ENCODE measurements at regions not wholly inside any gene's neighbourhood (a gene's known extent, or its start where the extent isn't known, plus 50 kb on each side); places are given as distances from the start of the nearest gene placed in this dataset.

DNA sequence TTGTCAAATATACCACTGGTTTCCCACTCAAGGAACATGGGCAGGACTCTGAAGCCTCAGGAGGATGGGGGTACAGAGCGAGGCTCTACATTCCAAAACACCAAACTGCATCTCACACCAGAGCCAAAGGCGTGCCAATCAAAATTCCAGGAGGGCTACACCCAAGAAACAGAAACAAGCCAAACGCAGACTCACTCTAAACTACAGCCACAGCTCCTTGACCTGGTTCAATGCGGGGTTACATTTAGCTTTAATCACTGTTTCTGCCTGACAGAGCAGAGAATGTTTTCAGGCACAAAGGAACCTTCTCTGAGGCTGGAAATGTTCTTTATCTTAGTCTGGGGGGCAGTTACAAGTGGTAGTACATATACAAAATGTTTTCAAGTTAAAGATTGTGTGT lies 2121.5 kb upstream of the AGA start:
- DNase-seq (ENCODE audit: low spot score), result no peak

DNA sequence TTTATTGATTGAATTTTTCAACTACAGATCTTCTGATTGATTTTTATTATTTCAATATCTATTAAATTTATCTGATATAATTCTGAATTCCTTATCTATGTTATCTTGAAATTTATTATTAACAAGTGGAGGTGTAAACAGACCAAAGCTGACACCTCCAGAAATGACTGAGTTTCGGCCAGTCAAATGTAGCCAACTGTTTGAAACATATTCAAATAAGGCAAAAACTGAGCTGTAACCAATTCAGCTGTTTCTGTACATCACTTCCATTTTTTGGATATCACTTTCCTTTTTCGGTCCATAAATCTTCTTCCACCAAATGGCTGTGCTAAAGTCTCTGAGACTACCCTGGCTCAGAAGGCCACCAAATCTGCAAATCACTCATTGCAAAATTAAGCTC lies 2127.3 kb upstream of the AGA start:
- DNase-seq (ENCODE audit: low spot score), result no peak

DNA sequence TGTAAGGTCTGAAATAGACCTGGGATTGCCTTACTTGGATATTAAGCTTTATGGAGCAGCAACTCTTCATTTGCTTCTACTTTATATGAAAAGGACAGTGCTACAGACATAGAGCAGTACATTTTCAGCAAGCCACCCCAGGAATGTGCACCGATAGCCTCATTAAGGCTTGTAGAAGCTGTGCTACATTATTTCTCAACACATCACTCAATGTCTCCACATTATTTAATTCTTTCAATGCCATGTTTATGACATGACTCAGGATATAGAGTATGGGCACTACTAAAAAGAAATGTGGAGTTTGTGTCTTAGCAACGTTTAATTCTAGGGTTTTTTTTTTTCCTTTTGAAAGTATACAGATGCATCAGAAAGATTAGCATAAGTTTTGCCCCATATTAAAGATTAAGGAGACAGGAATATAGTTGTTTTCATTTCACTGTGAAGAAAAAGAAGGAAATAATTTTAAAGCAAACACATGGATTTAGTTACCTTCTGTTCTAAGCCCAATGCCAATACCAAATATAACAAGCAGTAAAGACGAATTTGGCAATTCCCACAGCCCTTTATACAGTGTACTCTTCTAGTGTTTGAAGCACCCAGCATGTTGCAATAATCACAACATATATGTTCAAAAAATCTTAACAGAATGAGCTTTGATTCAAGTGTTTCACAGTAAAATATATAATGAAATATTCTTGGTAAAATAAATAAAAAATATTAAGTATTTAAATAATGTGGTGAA lies 2140.1 kb upstream of the AGA start:
- peak; percentile 41 for DNase-seq (ENCODE audit: low spot score)

DNA sequence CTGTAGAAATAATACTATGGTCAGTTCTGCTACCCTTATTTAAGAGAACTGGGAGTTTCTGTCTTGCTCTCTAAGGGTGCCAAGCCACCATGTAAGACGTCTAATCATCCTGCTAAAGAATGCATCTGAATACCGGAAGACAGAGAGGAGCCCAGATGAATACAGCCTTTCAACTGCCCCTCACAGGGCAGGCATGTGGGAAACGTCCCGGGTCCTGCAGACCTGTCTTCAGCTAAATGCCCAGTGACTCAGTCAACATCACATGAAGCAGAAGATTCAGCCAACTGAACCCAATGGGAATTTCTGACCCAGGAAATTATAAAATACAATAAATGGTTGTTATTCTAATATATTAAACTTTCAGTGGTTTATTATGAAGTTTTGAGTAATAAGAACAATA lies 2141.0 kb upstream of the AGA start:
- no peak for DNase-seq (ENCODE audit: low spot score)

DNA sequence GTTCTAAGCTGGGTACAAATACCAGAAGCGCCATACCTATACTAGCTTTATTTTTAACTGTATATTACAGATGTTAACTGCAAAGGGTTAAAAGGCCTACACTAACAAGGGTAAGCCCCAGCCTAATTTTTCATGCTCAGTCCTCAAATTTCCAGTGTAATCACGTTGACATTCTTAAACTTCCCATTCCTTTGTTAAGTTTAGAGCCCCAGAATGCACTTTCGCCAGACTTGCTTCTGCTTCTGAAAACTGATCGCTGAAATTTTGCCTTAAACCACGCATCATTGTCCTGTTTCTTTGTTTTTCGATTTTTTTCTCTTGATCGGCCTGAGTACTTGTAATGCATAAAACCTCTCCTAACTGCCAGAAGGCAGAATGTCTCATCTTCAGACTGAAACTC lies 2141.9 kb upstream of the AGA start:
- no peak for DNase-seq (ENCODE audit: low spot score)

DNA sequence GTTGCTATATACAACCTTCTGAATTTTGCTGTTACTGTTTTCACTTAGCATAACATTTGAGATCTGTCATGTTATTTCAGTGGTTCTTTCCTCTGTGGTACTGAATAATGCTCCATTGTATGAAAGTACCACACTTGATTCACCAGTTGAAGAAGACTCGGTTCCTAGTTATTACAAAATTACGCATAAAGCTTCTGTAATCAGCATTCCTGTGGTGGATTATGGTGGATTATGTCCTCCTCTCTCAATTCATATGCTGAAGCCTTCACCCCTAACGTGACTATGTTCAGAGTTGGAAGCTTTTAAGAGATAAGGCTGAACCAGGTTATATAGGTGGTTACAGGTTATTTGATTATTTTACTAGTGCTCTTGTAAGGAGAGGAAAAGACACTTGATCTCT lies 2143.5 kb upstream of the AGA start:
- DNase-seq (ENCODE audit: low spot score), result no peak

DNA sequence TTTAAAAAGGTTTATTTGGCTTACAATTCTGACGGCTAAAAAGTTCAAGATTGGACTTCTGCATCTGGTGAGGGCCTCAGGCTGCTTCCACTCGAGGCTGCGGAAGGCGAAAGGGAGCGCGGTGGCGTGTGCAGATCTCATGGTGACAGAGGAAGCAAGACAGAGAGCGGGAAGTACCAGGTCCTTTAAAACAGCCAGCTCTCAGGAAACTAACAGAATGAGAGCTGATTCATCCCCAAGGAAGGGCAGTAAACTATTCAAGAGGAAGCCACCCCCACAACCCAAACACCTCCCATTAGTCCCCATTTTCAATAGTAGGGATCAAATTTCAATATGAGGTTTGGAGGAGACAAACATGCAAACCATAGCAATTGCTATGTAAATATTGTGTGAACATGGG lies 2144.2 kb upstream of the AGA start:
- DNase-seq (ENCODE audit: low spot score), result no peak

DNA sequence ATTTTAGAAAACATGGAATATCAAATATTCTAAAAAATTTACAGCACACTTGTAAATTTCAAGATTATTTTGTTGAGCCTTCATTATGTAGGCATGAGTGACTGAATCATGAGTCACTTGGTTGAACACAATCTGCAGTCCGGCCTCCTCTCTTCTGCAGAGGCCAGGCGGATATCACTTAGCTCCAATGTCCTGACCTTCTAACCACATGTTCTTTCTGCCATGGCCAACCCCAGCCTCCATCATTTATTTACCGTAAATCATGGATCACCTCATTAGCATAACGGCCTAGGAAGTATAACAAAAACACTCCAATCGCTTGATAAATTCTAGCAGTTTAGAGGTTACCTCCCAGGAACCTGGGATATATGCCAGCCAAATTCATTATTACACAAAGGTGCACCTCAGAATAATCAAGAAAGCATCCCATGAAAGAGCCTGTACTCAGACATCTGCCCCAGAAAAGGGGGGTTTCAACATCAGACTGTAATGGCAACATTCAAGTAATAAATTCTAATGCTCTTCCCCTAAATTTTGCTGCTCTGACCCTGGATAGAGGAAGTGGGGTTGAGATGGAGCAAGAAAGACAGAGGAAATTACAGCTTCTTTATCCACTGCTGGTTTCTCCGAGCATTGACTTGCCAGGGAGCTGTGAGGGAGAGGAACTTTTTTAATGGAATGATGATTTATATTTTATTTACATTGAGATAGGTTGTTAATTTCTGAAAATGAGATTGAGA lies 2153.6 kb upstream of the AGA start:
- DNase-seq (ENCODE audit: low spot score), result no peak

DNA sequence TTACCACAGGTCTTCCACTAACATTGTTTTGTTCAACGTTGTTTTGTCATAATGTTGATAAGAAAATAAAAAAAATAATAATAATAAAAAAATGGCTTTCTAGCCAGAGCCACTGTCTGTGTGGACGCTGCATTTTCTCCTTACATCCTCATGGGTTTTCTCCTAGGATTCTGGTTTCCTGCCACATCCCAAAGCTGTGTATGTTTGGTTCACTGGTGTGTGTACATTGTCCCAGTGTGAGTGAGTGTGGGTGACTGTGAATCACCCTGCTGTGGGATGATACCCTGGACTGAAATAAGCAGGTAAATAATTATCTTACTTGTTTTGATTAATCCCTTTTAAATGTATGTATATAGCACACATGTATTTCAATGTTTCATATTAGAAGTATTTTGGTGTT lies 2154.4 kb upstream of the AGA start:
- DNase-seq (ENCODE audit: low spot score), result no peak

DNA sequence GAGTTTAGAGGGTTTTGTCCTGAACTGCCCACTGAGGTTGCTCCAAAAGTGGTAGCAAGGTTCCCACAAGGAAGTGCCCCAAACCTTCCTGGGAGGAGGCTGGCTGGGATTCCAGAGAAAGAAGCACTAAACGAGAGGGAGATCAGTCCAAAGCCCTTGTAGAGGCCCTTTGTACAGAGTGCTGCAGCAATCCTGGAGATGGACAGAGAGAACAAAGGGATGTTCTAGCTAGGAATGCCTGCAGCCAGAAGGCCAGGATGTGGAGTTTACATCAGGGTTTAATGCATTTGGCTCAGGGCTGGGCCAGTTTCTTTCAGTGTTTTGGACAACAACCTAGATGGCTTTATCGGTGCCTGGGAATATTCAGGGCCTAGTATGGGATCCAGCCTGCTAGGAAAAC lies 2155.1 kb upstream of the AGA start:
- no peak for DNase-seq (ENCODE audit: low spot score)

DNA sequence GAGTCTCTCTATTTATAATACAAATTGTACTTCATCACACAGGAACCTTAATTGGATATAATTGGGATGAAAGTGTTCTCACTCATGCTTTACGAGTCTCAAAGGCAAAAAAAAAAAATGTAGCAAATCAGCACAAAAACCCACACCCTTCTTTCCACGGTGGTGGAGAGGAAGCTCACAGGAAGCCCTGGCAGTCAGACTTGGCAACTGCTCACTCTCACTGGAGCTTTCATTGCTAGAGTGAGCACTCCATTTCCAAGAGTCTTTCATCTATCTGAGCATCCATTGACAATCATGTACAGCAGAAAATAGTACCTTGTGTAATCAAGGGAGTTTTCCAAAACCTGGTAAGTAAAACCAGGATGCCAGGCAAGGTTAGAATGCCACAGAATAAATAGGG lies 2159.4 kb upstream of the AGA start:
- no peak for DNase-seq (ENCODE audit: low spot score)

DNA sequence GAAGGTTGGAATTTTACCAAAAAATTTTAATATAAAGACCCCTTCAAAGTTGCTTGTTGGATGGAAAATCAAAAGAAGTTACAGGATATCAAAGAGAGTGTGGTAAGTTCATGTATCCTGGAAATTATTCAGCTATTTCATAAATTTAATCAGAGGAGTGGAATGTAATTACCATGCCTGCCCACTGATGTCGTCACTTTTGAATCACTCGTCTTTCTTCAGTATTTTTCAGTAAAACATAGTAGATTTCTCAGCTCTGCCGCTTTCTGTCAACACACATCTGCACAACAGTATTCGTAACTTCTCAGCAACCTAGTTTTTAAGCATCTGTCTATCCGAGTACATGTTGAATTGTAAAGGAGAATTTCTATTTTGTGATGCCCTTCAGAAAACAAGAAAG lies 2163.0 kb upstream of the AGA start:
- DNase-seq (ENCODE audit: low spot score), result no peak

DNA sequence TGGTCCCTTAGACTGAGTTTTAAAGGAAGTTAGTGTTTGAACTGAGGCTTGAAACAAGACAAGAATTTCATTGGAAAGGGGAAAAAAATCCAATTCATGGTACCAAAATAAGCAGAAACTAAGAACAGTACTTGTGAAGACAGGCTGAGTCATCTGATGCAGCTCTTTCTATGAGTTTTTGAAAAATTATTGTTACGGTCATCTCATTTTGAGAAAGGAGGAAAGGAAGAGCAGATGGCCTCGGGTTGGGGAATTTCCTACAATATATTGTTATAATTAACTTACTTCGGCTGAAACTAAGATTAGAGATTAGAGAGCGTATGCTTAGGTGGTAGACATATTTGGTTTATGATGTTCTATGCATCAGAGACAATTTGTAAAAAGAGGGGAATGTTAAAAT lies 2164.8 kb upstream of the AGA start:
- no peak for DNase-seq (ENCODE audit: low spot score)

DNA sequence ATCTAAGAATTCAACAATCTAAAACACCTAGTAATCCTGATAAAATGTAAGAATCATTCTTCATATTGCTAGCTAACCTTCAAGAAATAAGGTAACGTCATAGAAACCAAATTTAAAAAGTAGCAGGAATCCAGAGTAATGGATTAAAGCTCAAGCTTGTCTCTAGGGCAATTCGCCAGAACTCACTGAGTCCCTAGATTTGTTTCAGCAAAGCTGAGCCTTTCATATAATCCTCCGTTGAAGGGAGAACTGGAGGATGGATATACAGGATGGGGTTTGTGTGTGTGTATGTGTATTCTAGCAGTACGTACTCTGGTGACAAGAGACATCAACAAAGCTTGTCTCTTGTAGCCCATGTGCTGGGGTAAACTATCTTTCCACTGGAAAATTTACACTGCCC lies 2173.5 kb upstream of the AGA start:
- peak; percentile 69 for DNase-seq (ENCODE audit: low spot score)

DNA sequence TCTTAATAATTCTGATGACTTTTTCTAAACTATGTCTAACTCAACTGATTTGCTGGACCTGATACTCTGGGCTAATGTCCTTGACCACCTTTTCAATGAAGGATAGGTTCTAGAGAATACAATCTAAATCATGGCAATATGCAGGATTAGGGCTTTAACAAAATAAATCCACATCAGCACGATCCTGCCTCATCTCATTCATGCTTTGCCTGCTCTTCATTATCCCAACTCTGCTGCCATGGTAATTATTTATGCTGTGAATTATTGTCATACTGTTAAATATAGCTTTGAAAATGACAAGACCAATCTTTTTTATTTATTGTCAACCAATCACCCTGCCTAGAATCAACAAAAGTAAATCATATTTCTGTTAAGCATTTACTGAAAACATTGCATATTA lies 2176.7 kb upstream of the AGA start:
- no peak for DNase-seq (ENCODE audit: low spot score)

DNA sequence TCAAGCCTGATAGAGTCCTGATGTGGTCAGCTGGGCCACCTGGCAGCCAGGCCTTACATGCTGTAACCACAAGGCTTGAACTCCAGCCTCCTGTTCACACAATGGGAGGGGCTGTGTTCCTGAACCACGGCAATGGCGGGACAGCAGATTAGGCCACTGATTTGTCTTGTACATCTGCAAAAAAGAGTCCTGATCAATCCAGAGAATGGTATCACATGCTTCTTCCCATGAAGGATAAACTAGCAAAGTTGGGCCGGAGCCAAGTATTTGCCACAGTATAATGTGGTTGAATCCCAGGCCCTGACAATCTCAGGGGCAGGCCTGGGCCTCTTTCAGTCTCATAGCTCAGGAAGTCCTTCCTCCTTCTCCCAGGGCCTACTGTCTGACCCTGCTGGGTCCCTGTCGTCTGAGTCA lies 2182.5 kb upstream of the AGA start:
- peak; percentile 15 for DNase-seq (ENCODE audit: low spot score)

DNA sequence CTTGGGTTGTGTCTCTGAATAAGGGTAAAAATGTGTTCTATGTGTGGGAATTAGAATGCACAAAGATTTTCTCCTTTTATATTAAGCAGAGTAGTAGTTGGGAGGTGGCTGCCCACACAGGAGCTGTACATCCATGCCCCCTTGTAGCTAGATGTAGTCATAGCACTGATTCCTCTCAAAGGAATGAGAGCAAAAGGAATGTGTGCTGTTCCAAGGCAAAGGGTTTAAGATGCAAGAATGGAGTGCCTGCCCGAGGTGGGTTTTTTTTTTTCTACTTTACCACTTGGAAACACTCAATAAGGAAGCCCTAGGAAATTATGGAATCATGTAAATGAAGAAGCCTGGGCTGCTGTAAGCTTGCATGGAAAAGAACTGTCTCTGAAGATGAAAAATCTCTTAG lies 2183.2 kb upstream of the AGA start:
- DNase-seq (ENCODE audit: low spot score), result peak; percentile 36

DNA sequence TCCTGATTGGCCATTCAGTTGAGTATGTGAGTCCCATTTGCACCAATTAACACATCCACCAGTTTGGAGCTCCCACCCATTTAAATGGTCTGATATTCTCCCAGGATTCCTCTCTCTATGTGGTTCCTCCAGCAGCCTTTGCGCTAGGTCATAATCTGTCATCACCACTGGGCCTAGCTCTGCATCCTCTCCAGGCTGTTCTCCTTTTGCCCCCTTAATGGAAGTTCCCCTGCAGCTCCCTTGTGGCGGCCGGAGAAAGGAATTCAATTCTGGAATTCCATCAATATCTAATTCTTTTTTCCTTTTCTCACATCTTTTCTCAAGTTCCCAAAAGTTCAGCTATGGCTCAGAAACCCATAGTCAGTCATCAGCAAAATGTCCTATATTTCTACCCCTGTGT lies 2184.4 kb upstream of the AGA start:
- no peak for DNase-seq (ENCODE audit: low spot score)

DNA sequence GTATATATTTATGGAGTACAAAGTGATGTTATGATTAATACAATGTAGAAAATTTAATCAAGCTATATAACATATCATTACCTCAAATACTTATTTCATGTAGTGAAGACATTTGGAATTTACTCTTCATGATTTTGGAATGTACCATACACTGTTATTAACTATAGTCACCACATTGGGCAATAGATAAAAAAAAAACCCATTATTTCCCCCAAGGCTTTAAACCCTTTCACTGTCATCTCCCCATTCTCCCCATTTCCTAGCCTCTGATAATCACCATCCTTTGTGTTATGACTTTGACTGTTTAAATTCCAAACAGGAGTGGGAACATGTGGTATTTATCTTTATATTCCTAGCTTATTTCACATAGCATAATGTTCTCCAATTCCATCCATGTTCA lies 2189.1 kb upstream of the AGA start:
- no peak for DNase-seq (ENCODE audit: low spot score)

DNA sequence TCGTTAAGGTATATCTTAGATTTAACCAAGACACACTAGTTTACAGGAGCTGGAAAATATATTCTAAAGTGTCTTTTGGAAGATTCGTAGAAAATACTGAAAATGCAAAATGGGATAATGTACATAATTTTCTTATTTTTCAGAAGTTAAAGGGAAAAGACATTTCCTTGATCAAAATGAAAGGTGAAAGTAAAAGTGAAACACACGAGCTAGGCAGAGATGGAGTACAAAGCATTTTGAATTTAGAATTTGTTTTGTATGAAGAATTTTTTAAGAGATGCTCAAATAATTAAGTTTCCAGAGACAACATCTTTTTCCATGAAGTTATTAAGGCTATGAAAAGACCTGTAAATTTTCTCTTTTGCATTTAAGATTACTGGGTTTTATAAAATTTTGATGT lies 2192.6 kb upstream of the AGA start:
- DNase-seq (ENCODE audit: low spot score), result no peak

DNA sequence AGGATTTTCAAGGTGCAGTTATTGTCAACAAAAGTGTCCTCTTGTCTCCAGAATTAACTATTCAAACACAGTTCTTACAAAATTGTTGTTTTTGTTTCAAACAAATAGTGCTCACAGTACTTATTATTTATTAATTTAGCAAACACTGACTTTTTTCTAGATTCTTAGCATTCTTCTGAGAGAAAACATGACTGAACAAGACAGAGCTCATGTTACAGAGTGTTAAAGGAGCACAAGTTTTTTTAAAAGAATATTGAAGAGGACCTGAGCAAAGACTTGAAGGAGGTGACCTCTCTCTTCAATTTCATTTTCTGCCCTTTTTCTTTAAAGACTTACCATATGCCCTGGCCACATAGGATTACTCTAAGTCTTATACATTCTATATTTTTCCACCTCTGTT lies 2220.3 kb upstream of the AGA start:
- DNase-seq (ENCODE audit: low spot score), result no peak

DNA sequence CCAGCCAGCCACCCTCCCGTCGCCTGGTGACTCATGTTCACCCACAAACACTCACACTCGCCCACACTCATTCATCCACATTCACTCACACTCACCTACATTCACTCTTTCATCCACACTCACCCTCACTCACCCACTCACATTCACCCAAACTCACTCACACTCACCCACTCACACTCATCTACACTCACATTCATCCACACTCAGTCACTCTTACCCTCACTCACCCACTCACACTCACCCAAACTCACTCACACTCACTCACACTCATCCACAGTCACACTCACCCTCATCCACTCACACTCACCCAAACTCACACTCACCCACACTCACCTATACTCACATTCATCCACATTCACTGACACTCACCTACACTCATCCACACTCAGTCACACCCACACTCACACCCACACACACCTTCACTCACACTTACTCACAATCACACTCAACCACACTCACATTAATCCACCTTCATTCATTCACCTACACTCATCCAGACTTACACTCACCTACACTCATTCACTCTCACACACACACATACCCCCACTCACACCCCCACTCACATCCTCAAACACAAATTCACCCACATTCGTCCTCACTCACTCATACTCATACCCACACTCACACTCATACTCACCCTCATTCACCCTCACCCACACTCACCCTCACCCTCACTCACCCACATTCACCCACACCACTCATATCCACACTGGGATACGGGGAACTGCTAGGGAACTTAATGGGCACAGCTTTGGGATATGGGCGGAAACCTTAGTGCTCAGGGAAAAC lies 2221.6 kb upstream of the AGA start:
- DNase-seq (ENCODE audit: low spot score), result no peak

All from umbilical cord (tissue), 1 donor.